22Rv1 (cell line): ENCODE measurements at regions not wholly inside any gene's neighbourhood (a gene's known extent, or its start where the extent isn't known, plus 50 kb on each side); places are given as distances from the start of the nearest gene placed in this dataset.

ENCODE experiments used
- ZFX ChIP-seq: fragments of 450-650 bp; IDR thresholded peaks from 2 replicates; pipeline ENCODE4 v1.6.1; 2017; ENCODE audit warnings: antibody characterized with exemption, borderline replicate concordance
- TF ChIP-seq, protein P1 (sequence below): fragments of 450-650 bp; IDR thresholded peaks from 2 replicates; pipeline ENCODE4 v1.5.1; 2017; ENCODE audit warnings: mild to moderate bottlenecking

GRCh38 chr2:221908518-221908917 is 336.4 kb upstream of the EPHA4 start:
- TF ChIP-seq, protein P1, sequence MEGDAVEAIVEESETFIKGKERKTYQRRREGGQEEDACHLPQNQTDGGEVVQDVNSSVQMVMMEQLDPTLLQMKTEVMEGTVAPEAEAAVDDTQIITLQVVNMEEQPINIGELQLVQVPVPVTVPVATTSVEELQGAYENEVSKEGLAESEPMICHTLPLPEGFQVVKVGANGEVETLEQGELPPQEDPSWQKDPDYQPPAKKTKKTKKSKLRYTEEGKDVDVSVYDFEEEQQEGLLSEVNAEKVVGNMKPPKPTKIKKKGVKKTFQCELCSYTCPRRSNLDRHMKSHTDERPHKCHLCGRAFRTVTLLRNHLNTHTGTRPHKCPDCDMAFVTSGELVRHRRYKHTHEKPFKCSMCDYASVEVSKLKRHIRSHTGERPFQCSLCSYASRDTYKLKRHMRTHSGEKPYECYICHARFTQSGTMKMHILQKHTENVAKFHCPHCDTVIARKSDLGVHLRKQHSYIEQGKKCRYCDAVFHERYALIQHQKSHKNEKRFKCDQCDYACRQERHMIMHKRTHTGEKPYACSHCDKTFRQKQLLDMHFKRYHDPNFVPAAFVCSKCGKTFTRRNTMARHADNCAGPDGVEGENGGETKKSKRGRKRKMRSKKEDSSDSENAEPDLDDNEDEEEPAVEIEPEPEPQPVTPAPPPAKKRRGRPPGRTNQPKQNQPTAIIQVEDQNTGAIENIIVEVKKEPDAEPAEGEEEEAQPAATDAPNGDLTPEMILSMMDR, result no peak
- TF ChIP-seq ZFX, result no peak
